ENCODE measurements at regions not wholly inside any gene's neighbourhood (a gene's known extent, or its start where the extent isn't known, plus 50 kb on each side); places are given as distances from the start of the nearest gene placed in this dataset.

- WGBS (ENCODE audit: insufficient coverage): 90% methylated on average over 15 of the region's 15 CpGs
- no peak overlapping the region for H3K27ac Mint-ChIP-seq
These were observed 137.0 kb upstream of the RET start for GRCh38 chr10:42939685-42940366.

GRCh38 chr10:42940487-42941294, 136.2 kb upstream of the RET start:
- no peak for ATAC-seq
- Mint-ChIP-seq H3K4me1 (no peaks in the 10 kb centered on the region), H3K27me3 (ENCODE audit: low read depth in 2 of 2) (peaks cover under 1 to 5% of the 10 kb centered on the region in 2 donors), H3K27ac (no peak overlapping the region), H3K4me3 (no peak overlapping the region), H3K36me3 (no peaks in the 10 kb centered on the region), H3K9me3 (no peaks in the 10 kb centered on the region)
- H3K27me3 ChIP-seq (ENCODE audit: control insufficient read depth, insufficient read depth, low read length): no peaks in the 10 kb centered on the region
- intact Hi-C loops (cut with micrococcal nuclease): no loop called here
- H3K9me3 ChIP-seq (ENCODE audit: control insufficient read depth, insufficient read depth, low read length): no peaks in the 10 kb centered on the region
- TF ChIP-seq CTCF (IDR thresholded peaks at IDR 0.05): no peak
- 50% methylated on average over 25 of the region's 25 CpGs for WGBS (ENCODE audit: insufficient coverage)
- no peaks in the 10 kb centered on the region for H3K4me1 ChIP-seq (ENCODE audit: control insufficient read depth, insufficient read depth, low read length)
- no peak for DNase-seq
- H3K4me3 ChIP-seq (ENCODE audit: low read length): no peak overlapping the region
- no peak overlapping the region for H3K27ac ChIP-seq (ENCODE audit: low read length)
- H3K36me3 ChIP-seq (ENCODE audit: control insufficient read depth, insufficient read depth, low read length): no peaks in the 10 kb centered on the region

More at GRCh38 chr10:42939685-42940366, 137.0 kb upstream of the RET start:
- Mint-ChIP-seq H3K9me3 (no peaks in the 10 kb centered on the region), H3K27me3 (ENCODE audit: low read depth in 2 of 2) (peaks cover 9 to 10% of the 10 kb centered on the region in 2 donors), H3K4me1 (no peaks in the 10 kb centered on the region), H3K36me3 (no peaks in the 10 kb centered on the region), H3K4me3 (no peak overlapping the region)
- no peak for ATAC-seq
- no peaks in the 10 kb centered on the region for H3K4me1 ChIP-seq (ENCODE audit: control insufficient read depth, insufficient read depth, low read length)
- H3K27ac ChIP-seq (ENCODE audit: low read length): no peak overlapping the region
- H3K9me3 ChIP-seq (ENCODE audit: control insufficient read depth, insufficient read depth, low read length): no peaks in the 10 kb centered on the region
- no peaks in the 10 kb centered on the region for H3K27me3 ChIP-seq (ENCODE audit: control insufficient read depth, insufficient read depth, low read length)
- no peak overlapping the region for H3K4me3 ChIP-seq (ENCODE audit: low read length)
- intact Hi-C loops (cut with micrococcal nuclease): no loop called here
- TF ChIP-seq CTCF (IDR thresholded peaks at IDR 0.05): no peak
- no peak for DNase-seq
- no peaks in the 10 kb centered on the region for H3K36me3 ChIP-seq (ENCODE audit: control insufficient read depth, insufficient read depth, low read length)

GRCh38 chr10:42941295-42941644, 135.6 kb upstream of the RET start:
- intact Hi-C loops (cut with micrococcal nuclease): no loop called here
- no peak overlapping the region for H3K27ac ChIP-seq (ENCODE audit: low read length)
- no peaks in the 10 kb centered on the region for H3K27me3 ChIP-seq (ENCODE audit: control insufficient read depth, insufficient read depth, low read length)
- Mint-ChIP-seq H3K36me3 (no peaks in the 10 kb centered on the region), H3K27me3 (ENCODE audit: low read depth in 2 of 2) (peaks cover 4 to 5% of the 10 kb centered on the region in 2 donors), H3K4me3 (no peak overlapping the region), H3K9me3 (no peaks in the 10 kb centered on the region), H3K4me1 (no peaks in the 10 kb centered on the region), H3K27ac (no peak overlapping the region)
- no peaks in the 10 kb centered on the region for H3K9me3 ChIP-seq (ENCODE audit: control insufficient read depth, insufficient read depth, low read length)
- no peak overlapping the region for H3K4me3 ChIP-seq (ENCODE audit: low read length)
- no peaks in the 10 kb centered on the region for H3K4me1 ChIP-seq (ENCODE audit: control insufficient read depth, insufficient read depth, low read length)
- WGBS (ENCODE audit: insufficient coverage): 81% methylated on average over 14 of the region's 14 CpGs
- DNase-seq (no peak), ATAC-seq (no peak)
- TF ChIP-seq CTCF (IDR thresholded peaks at IDR 0.05): no peak
- no peaks in the 10 kb centered on the region for H3K36me3 ChIP-seq (ENCODE audit: control insufficient read depth, insufficient read depth, low read length)
